ENCODE measurements at regions not wholly inside any gene's neighbourhood (a gene's known extent, or its start where the extent isn't known, plus 50 kb on each side); places are given as distances from the start of the nearest gene placed in this dataset.

GRCh38 chr14:40944521-40944920 lies 662.2 kb upstream of the LRFN5 start:
- intact Hi-C loops (cut with DNase I), result no loop called here
- H3K27me3 ChIP-seq, result no peaks in the 10 kb centered on the region
- ATAC-seq (no peak), DNase-seq (no peak)
- no peaks in the 10 kb centered on the region for H3K4me1 ChIP-seq
- H3K9me3 ChIP-seq, result peaks cover 0 to 2% (median 0%) of the 10 kb centered on the region in 12 donors
- no peaks in the 10 kb centered on the region for H3K36me3 ChIP-seq
- no peak overlapping the region for H3K27ac ChIP-seq
- WGBS, 4 donors, result 37 to 45% (median 40%) methylated on average over 3 of the region's 3 CpGs
- no peak for TF ChIP-seq CTCF (IDR thresholded peaks at IDR 0.05)
- TF ChIP-seq POLR2A (IDR thresholded peaks at IDR 0.05), result no peak
- no peak overlapping the region for H3K4me3 ChIP-seq

- H3K9me3 ChIP-seq, result no peaks in the 10 kb centered on the region
- no peaks in the 10 kb centered on the region for H3K4me1 ChIP-seq
- no peak overlapping the region for H3K4me3 ChIP-seq
- DNase-seq (no peak), ATAC-seq (no peak)
- H3K27me3 ChIP-seq, result no peaks in the 10 kb centered on the region
- intact Hi-C loops (cut with DNase I), result no loop called here
- no peak overlapping the region for H3K27ac ChIP-seq
- H3K36me3 ChIP-seq, result no peaks in the 10 kb centered on the region
- TF ChIP-seq POLR2A (IDR thresholded peaks at IDR 0.05), result no peak
- no peak for TF ChIP-seq CTCF (IDR thresholded peaks at IDR 0.05)
- WGBS, 4 donors, result 79 to 94% (median 88%) methylated on average over 1 of the region's 1 CpG
Observed at GRCh38 chr14:40936861-40937260, 669.8 kb upstream of the LRFN5 start.

- no peaks in the 10 kb centered on the region for H3K36me3 ChIP-seq
- no peak for DNase-seq
- intact Hi-C loops (cut with DNase I), result no loop called here
- ATAC-seq, result no peak
- no peak overlapping the region for H3K4me3 ChIP-seq
- no peak overlapping the region for H3K27ac ChIP-seq
- TF ChIP-seq POLR2A (IDR thresholded peaks at IDR 0.05), result no peak
- no peak for TF ChIP-seq CTCF (IDR thresholded peaks at IDR 0.05)
- H3K4me1 ChIP-seq, result no peaks in the 10 kb centered on the region
- no peaks in the 10 kb centered on the region for H3K27me3 ChIP-seq
- H3K9me3 ChIP-seq, result peaks cover 0 to 6% (median 0%) of the 10 kb centered on the region in 12 donors
Observed at GRCh38 chr14:40920380-40920779, 686.3 kb upstream of the LRFN5 start.

- Histone ChIP-seq H3K36me3 (no peaks in the 10 kb centered on the region), H3K4me1 (no peaks in the 10 kb centered on the region), H3K9me3 (no peaks in the 10 kb centered on the region), H3K27ac (no peak overlapping the region), H3K4me3 (no peak overlapping the region), H3K27me3 (no peaks in the 10 kb centered on the region)
- WGBS, 4 donors, result 61 to 66% (median 62%) methylated on average over 4 of the region's 4 CpGs
- ATAC-seq, result no peak
- TF ChIP-seq POLR2A (IDR thresholded peaks at IDR 0.05) (no peak), CTCF (IDR thresholded peaks at IDR 0.05) (no peak)
- intact Hi-C loops (cut with DNase I), result no loop called here
- no peak for DNase-seq
Observed at GRCh38 chr14:40911141-40911540, 695.5 kb upstream of the LRFN5 start.
